GM23248 (cell line): ENCODE measurements at regions not wholly inside any gene's neighbourhood (a gene's known extent, or its start where the extent isn't known, plus 50 kb on each side); places are given as distances from the start of the nearest gene placed in this dataset.

Experiments used
- DNase-seq: peaks from one replicate; pipeline ENCODE4 v3.0.0-alpha.2; 2015
- H2AFZ ChIP-seq: fragments of 200-600 bp; sonication (generic); 2 replicates; pipeline ENCODE4 v1.6.1; 2016; ENCODE audit warnings: antibody characterized with exemption
- H3F3A ChIP-seq: fragments of 200-600 bp; sonication (generic); 2 replicates; pipeline ENCODE4 v1.6.1; 2016; ENCODE audit warnings: mild to moderate bottlenecking, antibody characterized with exemption, mixed run types; ENCODE audit not compliant: insufficient read depth
- H3K27ac ChIP-seq: fragments of 200-600 bp; sonication (generic); 2 replicates; pipeline ENCODE4 v1.5.1; 2016; ENCODE audit warnings: mild to moderate bottlenecking
- H3K27me3 ChIP-seq: fragments of 200-600 bp; sonication (generic); replicated peaks from 2 replicates; pipeline ENCODE4 v1.6.1; 2016; ENCODE audit warnings: mild to moderate bottlenecking; ENCODE audit not compliant: insufficient read depth
- H3K36me3 ChIP-seq: fragments of 200-600 bp; sonication (generic); 2 replicates; pipeline ENCODE4 v1.6.1; 2016; ENCODE audit warnings: low read depth, mild to moderate bottlenecking
- H3K4me1 ChIP-seq: fragments of 200-600 bp; sonication (generic); 2 replicates; pipeline ENCODE4 v1.6.1; 2016; ENCODE audit warnings: mild to moderate bottlenecking; ENCODE audit not compliant: insufficient read depth
- H3K4me2 ChIP-seq: fragments of 200-600 bp; sonication (generic); one replicate; pipeline ENCODE4 v1.6.1; 2016; ENCODE audit warnings: mild to moderate bottlenecking; ENCODE audit not compliant: unreplicated experiment
- H3K4me3 ChIP-seq: fragments of 200-600 bp; sonication (generic); 2 replicates; pipeline ENCODE4 v1.5.1; 2016; ENCODE audit warnings: mild to moderate bottlenecking
- H3K79me2 ChIP-seq: fragments of 200-600 bp; sonication (generic); 2 replicates; pipeline ENCODE4 v1.6.1; 2016; ENCODE audit warnings: mild to moderate bottlenecking; ENCODE audit not compliant: insufficient read depth
- H3K9ac ChIP-seq: fragments of 200-600 bp; sonication (generic); 2 replicates; pipeline ENCODE4 v1.6.1; 2016; ENCODE audit warnings: mild to moderate bottlenecking
- H3K9me2 ChIP-seq: fragments of 200-600 bp; sonication (generic); 2 replicates; pipeline ENCODE4 v1.6.1; 2016; ENCODE audit warnings: mixed run types, mild to moderate bottlenecking, moderate library complexity; ENCODE audit not compliant: insufficient read depth
- H3K9me3 ChIP-seq: fragments of 200-600 bp; sonication (generic); one replicate; pipeline ENCODE4 v1.6.1; 2017; ENCODE audit warnings: low read depth
- H4K20me1 ChIP-seq: fragments of 200-600 bp; sonication (generic); 2 replicates; pipeline ENCODE4 v1.6.0; 2016; ENCODE audit not compliant: insufficient read depth
- EZH2 ChIP-seq: fragments of 200-600 bp; sonication (generic); IDR thresholded peaks from 2 replicates; pipeline ENCODE4 v1.6.1; 2018; ENCODE audit warnings: antibody characterized with exemption, mild to moderate bottlenecking; ENCODE audit not compliant: insufficient read depth, poor library complexity, severe bottlenecking
- EZH2phosphoT487 ChIP-seq: fragments of 200-600 bp; sonication (generic); IDR thresholded peaks from 2 replicates; pipeline ENCODE4 v1.6.1; 2018; ENCODE audit warnings: antibody characterized with exemption, moderate library complexity, mild to moderate bottlenecking, low read depth; ENCODE audit not compliant: insufficient read depth
- WGBS, 2 experiments: methylation state at CpG; one replicate each; pipeline ENCODE4 v1.1.6; 2015 to 2017; ENCODE audit warnings: low lambda C conversion rate in 2 of 2, low coverage in 1 of 2; ENCODE audit errors: missing lambda C conversion rate in 2 of 2; 5-methylcytosine and 5-hydroxymethylcytosine counted together
- in situ Hi-C: fragments of 300-500 bp; cut with MboI; formaldehyde crosslinking; loops from 2 replicates; pipeline ENCODE4 v1.15.0; 2020

DNA sequence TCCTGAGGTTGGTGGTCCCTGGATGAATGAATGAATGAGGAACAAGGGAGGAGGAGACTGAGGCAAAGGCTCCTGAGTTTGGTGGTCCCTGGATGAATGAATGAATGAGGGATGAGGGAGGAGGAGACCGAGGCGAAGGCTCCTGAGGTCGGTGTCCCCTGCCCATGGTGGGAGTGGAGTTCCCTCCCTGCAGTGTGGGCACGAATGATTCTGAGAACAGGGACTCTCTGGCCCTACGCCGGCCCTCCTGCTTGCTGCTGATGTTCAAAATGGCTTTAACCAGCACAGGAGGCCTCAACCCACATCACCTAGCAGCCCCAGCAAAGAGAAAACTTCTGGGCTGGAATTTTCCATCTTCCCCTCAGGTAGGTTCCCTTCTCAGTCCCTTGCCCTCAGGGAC, 377.8 kb downstream of the IRX2 start:
- in situ Hi-C loops, result no loop called here
- no peaks in the 10 kb centered on the region for H4K20me1 ChIP-seq
- no peaks in the 10 kb centered on the region for H3K9me3 ChIP-seq
- no peak for TF ChIP-seq EZH2phosphoT487
- no peak for TF ChIP-seq EZH2
- no peak overlapping the region for H3K4me2 ChIP-seq
- no peaks in the 10 kb centered on the region for H3K9me2 ChIP-seq
- no peak overlapping the region for H3K9ac ChIP-seq
- no peaks in the 10 kb centered on the region for H3K36me3 ChIP-seq
- no peak overlapping the region for H2AFZ ChIP-seq
- H3K27ac ChIP-seq, result no peak overlapping the region
- DNase-seq, result no peak
- H3F3A ChIP-seq, result no peaks in the 10 kb centered on the region
- no peaks in the 10 kb centered on the region for H3K27me3 ChIP-seq
- no peak overlapping the region for H3K4me3 ChIP-seq
- H3K4me1 ChIP-seq, result no peaks in the 10 kb centered on the region
- H3K79me2 ChIP-seq, result no peaks in the 10 kb centered on the region
- WGBS, 2 experiments, result 51 to 57% methylated on average over 6 of the region's 6 CpGs

DNA sequence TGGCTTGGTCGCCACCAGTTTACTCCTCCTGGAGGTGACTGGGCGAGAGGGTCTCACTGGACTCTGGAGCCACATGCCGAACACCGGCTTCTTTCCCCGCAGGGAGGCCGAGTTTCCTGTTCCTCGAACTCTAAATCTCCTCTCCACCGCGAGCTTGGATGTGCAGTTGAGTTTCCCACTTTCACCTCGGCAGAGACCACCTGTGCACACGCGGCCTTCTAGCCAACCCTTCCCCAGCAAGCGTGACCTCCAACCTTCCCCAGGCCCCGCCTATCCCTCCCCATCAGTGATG, 380.1 kb downstream of the IRX2 start:
- Histone ChIP-seq H3K27ac (no peak overlapping the region), H3K4me3 (no peak overlapping the region), H3K4me2 (no peak overlapping the region), H3K9me3 (no peaks in the 10 kb centered on the region), H3K9me2 (no peaks in the 10 kb centered on the region), H4K20me1 (no peaks in the 10 kb centered on the region), H3K79me2 (no peaks in the 10 kb centered on the region), H3K27me3 (no peaks in the 10 kb centered on the region), H2AFZ (no peak overlapping the region), H3F3A (no peaks in the 10 kb centered on the region), H3K4me1 (no peaks in the 10 kb centered on the region), H3K36me3 (no peaks in the 10 kb centered on the region), H3K9ac (no peak overlapping the region)
- no peak for DNase-seq
- WGBS, 2 experiments, result 52 to 64% methylated on average over 14 of the region's 14 CpGs
- in situ Hi-C loops, result no loop called here
- TF ChIP-seq EZH2phosphoT487 (no peak), EZH2 (no peak)

GRCh38 chr5:2370626-2371418, 380.7 kb downstream of the IRX2 start:
- Histone ChIP-seq H3K27ac (no peak overlapping the region), H3K9me2 (no peaks in the 10 kb centered on the region), H3F3A (no peaks in the 10 kb centered on the region), H3K9me3 (no peaks in the 10 kb centered on the region), H3K36me3 (no peaks in the 10 kb centered on the region), H2AFZ (no peak overlapping the region), H3K79me2 (no peaks in the 10 kb centered on the region), H3K4me1 (no peaks in the 10 kb centered on the region), H4K20me1 (no peaks in the 10 kb centered on the region), H3K9ac (no peak overlapping the region), H3K27me3 (no peaks in the 10 kb centered on the region), H3K4me2 (no peak overlapping the region), H3K4me3 (no peak overlapping the region)
- no peak for TF ChIP-seq EZH2
- no peak for TF ChIP-seq EZH2phosphoT487
- in situ Hi-C loops, result no loop called here
- WGBS, 2 experiments, result 55 to 67% methylated on average over 24 of the region's 24 CpGs
- DNase-seq, result no peak

- Histone ChIP-seq H2AFZ (no peak overlapping the region), H3K36me3 (no peaks in the 10 kb centered on the region)
- no peak for DNase-seq
Observed at GRCh38 chr5:2369178-2369577, 382.3 kb downstream of the IRX2 start.

More at GRCh38 chr5:2369178-2369577, 382.3 kb downstream of the IRX2 start:
- Histone ChIP-seq H3K4me2 (no peak overlapping the region), H3K9ac (no peak overlapping the region), H3K4me3 (no peak overlapping the region), H3K79me2 (no peaks in the 10 kb centered on the region), H3K4me1 (no peaks in the 10 kb centered on the region), H3K9me2 (no peaks in the 10 kb centered on the region), H3K27me3 (no peaks in the 10 kb centered on the region), H3K9me3 (no peaks in the 10 kb centered on the region), H3F3A (no peaks in the 10 kb centered on the region), H4K20me1 (no peaks in the 10 kb centered on the region), H3K27ac (no peak overlapping the region)
- WGBS, 2 experiments, result 37 to 42% methylated on average over 8 of the region's 8 CpGs
- no peak for TF ChIP-seq EZH2phosphoT487
- TF ChIP-seq EZH2, result no peak
- in situ Hi-C loops, result no loop called here
